ENCODE measurements at regions not wholly inside any gene's neighbourhood (a gene's known extent, or its start where the extent isn't known, plus 50 kb on each side); places are given as distances from the start of the nearest gene placed in this dataset.

GRCh38 chr4:101596781-101597552 is 193.6 kb upstream of the BANK1 start:
- H3K79me2 ChIP-seq (ENCODE audit: control insufficient read depth, insufficient read depth, low read length) = no peaks in the 10 kb centered on the region
- H2AFZ ChIP-seq (ENCODE audit: low read length) = no peak overlapping the region
- H3K4me3 ChIP-seq (replicated peaks in 1 of 4; ENCODE audit: control extremely low read depth in 1 of 4, insufficient read depth in 1 of 4, low read depth in 3 of 4, low read length in 4 of 4) = no peak overlapping the region
- H3K27ac ChIP-seq (ENCODE audit: insufficient read depth, low read length) = no peak overlapping the region
- H3K4me1 ChIP-seq (ENCODE audit: control insufficient read depth, extremely low read depth, insufficient read depth, low read length) = no peaks in the 10 kb centered on the region
- no peaks in the 10 kb centered on the region for H4K20me1 ChIP-seq (ENCODE audit: control insufficient read depth, extremely low read depth, insufficient read depth, low read length)
- H3K4me2 ChIP-seq (ENCODE audit: extremely low read depth, insufficient read depth, low read length) = no peak overlapping the region
- no peaks in the 10 kb centered on the region for H3K36me3 ChIP-seq (ENCODE audit: control insufficient read depth, insufficient read depth, low read length)
- no peaks in the 10 kb centered on the region for H3K9me3 ChIP-seq (ENCODE audit: control insufficient read depth, insufficient read depth, low read depth, low read length)
- H3K9ac ChIP-seq (ENCODE audit: insufficient read depth, low read length) = no peak overlapping the region
- no peaks in the 10 kb centered on the region for H3K27me3 ChIP-seq (ENCODE audit: control insufficient read depth, insufficient read depth, low read length)
- TF ChIP-seq EZH2 (IDR thresholded peaks at IDR 0.05; ENCODE audit: low read length, missing control alignments) (no peak), CTCF (conservative IDR thresholded peaks at IDR 0.05 in 1 of 2, IDR thresholded peaks at IDR 0.05 in 1 of 2; ENCODE audit: low read depth in 1 of 2, low read length in 2 of 2) (peak; percentile 13 to 30)
- DNase-seq (ENCODE audit: low read depth in 2 of 2) = no peak

GRCh38 chr4:101594588-101594987 is 195.9 kb upstream of the BANK1 start:
- H2AFZ ChIP-seq (ENCODE audit: low read length) = no peak overlapping the region
- H4K20me1 ChIP-seq (ENCODE audit: control insufficient read depth, extremely low read depth, insufficient read depth, low read length) = no peaks in the 10 kb centered on the region
- no peak overlapping the region for H3K9ac ChIP-seq (ENCODE audit: insufficient read depth, low read length)
- DNase-seq (ENCODE audit: low read depth in 2 of 2) = no peak
- H3K9me3 ChIP-seq (ENCODE audit: control insufficient read depth, insufficient read depth, low read depth, low read length) = no peaks in the 10 kb centered on the region
- no peak overlapping the region for H3K4me3 ChIP-seq (replicated peaks in 1 of 4; ENCODE audit: control extremely low read depth in 1 of 4, insufficient read depth in 1 of 4, low read depth in 3 of 4, low read length in 4 of 4)
- H3K27ac ChIP-seq (ENCODE audit: insufficient read depth, low read length) = no peak overlapping the region
- no peaks in the 10 kb centered on the region for H3K4me1 ChIP-seq (ENCODE audit: control insufficient read depth, extremely low read depth, insufficient read depth, low read length)
- H3K79me2 ChIP-seq (ENCODE audit: control insufficient read depth, insufficient read depth, low read length) = no peaks in the 10 kb centered on the region
- no peak overlapping the region for H3K4me2 ChIP-seq (ENCODE audit: extremely low read depth, insufficient read depth, low read length)
- no peaks in the 10 kb centered on the region for H3K27me3 ChIP-seq (ENCODE audit: control insufficient read depth, insufficient read depth, low read length)
- no peaks in the 10 kb centered on the region for H3K36me3 ChIP-seq (ENCODE audit: control insufficient read depth, insufficient read depth, low read length)
- TF ChIP-seq EZH2 (IDR thresholded peaks at IDR 0.05; ENCODE audit: low read length, missing control alignments) (no peak), CTCF (conservative IDR thresholded peaks at IDR 0.05 in 1 of 2, IDR thresholded peaks at IDR 0.05 in 1 of 2; ENCODE audit: low read depth in 1 of 2, low read length in 2 of 2) (no peak)

DNA sequence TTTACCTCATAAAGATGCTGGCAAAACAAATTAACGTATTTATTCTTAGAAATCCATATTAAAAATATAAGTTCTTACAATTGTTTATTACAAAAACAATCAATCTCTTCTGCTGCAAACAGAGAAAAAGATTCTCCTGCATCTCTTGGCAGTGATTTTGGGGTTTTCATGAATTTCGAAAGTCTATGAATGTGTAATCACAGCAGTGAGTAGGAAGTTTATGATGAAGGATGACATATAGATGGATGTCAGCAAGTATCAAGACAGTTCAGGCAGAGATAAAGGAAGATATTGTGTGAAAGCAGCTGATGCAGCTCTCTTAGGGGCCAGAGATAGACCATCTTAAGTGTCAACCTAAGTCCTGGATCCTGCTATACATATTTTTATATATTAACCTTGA is 196.9 kb upstream of the BANK1 start:
- H3K4me2 ChIP-seq (ENCODE audit: extremely low read depth, insufficient read depth, low read length) = no peak overlapping the region

More for the DNA sequence above, 196.9 kb upstream of the BANK1 start:
- H4K20me1 ChIP-seq (ENCODE audit: control insufficient read depth, extremely low read depth, insufficient read depth, low read length) = no peaks in the 10 kb centered on the region
- H3K9ac ChIP-seq (ENCODE audit: insufficient read depth, low read length) = no peak overlapping the region
- no peaks in the 10 kb centered on the region for H3K27me3 ChIP-seq (ENCODE audit: control insufficient read depth, insufficient read depth, low read length)
- H3K4me3 ChIP-seq (replicated peaks in 1 of 4; ENCODE audit: control extremely low read depth in 1 of 4, insufficient read depth in 1 of 4, low read depth in 3 of 4, low read length in 4 of 4) = no peak overlapping the region
- no peaks in the 10 kb centered on the region for H3K79me2 ChIP-seq (ENCODE audit: control insufficient read depth, insufficient read depth, low read length)
- H3K9me3 ChIP-seq (ENCODE audit: control insufficient read depth, insufficient read depth, low read depth, low read length) = no peaks in the 10 kb centered on the region
- DNase-seq (ENCODE audit: low read depth in 2 of 2) = no peak
- H3K4me1 ChIP-seq (ENCODE audit: control insufficient read depth, extremely low read depth, insufficient read depth, low read length) = no peaks in the 10 kb centered on the region
- H3K36me3 ChIP-seq (ENCODE audit: control insufficient read depth, insufficient read depth, low read length) = no peaks in the 10 kb centered on the region
- TF ChIP-seq EZH2 (IDR thresholded peaks at IDR 0.05; ENCODE audit: low read length, missing control alignments) = no peak
- TF ChIP-seq CTCF (conservative IDR thresholded peaks at IDR 0.05 in 1 of 2, IDR thresholded peaks at IDR 0.05 in 1 of 2; ENCODE audit: low read depth in 1 of 2, low read length in 2 of 2) = no peak
- H2AFZ ChIP-seq (ENCODE audit: low read length) = no peak overlapping the region
- no peak overlapping the region for H3K27ac ChIP-seq (ENCODE audit: insufficient read depth, low read length)
